HG03460 (cell line): ENCODE measurements at regions not wholly inside any gene's neighbourhood (a gene's known extent, or its start where the extent isn't known, plus 50 kb on each side); places are given as distances from the start of the nearest gene placed in this dataset.

Source experiments
- ATAC-seq: cut with Tn5 transposase; IDR thresholded peaks from one replicate; pipeline ENCODE4 v1.9.1; 2021; ENCODE audit not compliant: unreplicated experiment

DNA sequence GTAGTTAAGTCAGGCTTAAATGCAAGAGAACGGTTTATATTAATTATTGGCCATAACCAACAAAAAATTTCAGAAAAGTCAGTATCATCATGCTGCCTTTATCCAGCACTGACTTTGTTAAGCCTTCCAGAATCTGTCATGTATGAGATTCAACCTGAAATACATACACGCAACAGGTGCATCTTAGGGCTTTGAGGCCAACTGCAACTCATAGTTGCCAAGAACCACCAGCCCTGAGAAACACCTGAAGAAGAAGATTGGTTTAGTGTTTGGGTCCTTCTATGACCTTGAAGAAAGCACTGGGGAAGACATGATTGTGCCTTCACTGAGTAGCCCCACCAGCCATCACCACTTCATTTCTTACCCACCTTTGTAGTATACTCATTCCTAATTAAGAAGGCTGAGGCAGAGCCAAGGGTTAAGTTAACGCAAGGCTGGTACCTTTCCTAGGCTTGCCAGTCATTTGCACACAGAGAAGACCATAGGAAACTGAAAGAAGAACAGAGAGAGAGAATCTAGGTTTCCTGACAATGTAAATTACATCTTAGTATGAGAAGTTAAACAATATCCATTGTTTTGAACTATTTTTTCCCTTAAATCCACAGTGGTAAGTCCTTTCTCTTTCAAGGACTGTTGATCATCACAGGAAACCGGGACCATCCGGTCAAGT is 200.1 kb upstream of the PRKCQ start:
- ATAC-seq: no peak

DNA sequence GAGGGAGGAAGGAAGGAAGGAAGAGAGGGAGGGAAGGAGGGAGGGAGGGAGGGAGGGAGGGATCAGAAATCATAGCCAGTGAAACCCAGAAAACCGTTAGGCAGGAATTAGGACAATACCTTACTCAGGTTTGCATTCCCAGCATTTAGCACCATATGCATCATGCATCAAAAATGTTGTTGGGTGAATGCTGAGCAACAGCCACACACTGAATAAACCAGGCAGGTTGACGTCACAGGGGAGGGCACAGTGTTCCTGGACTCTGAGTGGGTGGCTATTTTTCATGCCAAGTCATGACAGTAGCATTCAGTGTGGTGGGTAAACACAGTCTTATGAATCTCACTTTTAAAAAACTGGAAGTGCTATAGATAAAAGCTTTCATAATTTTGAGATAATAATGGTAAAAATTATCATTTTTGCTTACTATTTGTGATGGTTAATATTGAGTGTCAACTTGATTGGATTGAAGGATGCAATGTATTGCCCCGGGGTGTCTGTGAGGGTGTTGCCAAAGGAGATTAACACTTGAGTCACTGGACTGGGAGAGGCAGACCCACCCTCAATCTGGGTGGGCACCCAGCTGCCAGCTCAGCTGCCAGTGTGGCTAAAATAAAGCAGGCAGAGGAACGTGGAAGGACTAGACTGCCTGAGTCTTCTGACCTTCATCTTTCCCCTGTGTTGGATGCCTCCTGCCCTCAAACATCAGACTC is 199.1 kb upstream of the PRKCQ start:
- no peak for ATAC-seq

DNA sequence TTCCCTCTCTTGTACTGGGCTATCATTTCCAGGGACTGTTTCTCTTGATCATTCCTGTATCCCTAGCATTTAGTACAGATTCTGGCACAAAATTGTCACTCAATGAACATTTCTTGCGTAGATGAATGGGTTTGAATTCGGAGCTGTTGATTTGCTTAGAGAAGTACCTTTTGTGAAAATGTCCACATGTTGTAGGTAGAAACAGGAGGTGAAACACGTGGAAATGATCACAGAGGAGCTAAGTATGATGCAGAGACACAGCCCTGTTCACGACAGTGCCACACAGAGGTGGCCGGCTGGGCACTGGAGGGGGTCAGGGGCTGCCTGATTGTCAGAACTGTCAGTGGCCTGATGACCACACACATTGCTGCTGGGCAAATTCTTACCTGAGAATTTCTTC is 196.1 kb upstream of the PRKCQ start:
- no peak for ATAC-seq

DNA sequence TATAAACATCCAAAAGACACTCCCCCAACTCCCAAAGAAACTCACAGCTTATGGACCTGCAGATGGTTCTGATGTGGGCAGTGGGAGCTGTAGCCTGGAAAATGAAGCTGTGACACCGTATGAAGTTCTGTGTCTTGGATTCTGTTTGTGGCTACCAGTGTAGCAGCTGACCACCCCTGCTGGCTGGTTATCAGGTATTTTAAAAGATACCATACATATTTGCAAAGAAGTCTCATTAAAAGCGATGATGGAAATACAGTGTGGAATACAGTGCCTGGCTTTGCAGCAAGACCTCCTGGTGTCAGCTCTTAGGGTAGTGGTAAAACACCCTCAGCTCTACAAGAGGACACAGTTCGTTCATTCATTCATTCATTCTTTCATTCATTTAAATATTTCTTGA is 194.3 kb upstream of the PRKCQ start:
- ATAC-seq: no peak

DNA sequence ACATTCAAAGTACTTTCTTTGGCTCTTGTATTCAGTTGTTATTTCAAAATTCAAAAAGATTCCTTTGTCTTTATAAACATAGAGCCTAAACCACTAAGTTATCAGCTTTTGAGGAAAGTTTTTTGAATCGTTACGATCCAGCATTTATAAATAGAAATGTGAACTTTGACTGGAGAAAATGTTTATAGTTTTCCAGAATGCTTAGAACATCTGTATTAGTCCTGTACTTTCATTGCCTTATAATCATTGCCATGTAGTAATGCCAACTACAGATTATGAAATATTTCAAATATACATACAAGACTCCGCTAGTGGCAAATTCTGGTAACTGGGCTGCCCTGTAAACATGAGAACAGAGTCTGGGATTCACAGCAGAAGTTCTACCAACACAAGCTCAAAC is 191.3 kb upstream of the PRKCQ start:
- ATAC-seq: no peak

DNA sequence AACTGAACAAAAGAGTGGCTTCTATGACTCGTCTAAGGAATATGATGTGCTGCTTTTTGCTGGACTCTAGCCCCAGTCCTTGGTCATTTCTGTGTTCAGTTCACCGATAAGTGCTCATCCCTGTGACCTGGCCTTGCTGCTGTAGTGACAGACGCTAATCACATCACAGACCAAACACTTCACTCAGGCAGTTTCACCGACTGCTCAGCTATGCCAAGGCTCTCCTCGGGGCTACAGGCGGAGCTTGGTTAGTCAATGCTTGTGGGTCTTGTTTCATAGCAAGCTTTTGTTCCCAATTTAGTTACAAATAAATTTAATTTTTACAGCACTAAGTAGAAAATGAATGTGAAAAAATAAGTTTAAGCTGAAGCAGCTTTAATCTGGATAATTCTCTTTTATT is 190.8 kb upstream of the PRKCQ start:
- ATAC-seq: no peak

DNA sequence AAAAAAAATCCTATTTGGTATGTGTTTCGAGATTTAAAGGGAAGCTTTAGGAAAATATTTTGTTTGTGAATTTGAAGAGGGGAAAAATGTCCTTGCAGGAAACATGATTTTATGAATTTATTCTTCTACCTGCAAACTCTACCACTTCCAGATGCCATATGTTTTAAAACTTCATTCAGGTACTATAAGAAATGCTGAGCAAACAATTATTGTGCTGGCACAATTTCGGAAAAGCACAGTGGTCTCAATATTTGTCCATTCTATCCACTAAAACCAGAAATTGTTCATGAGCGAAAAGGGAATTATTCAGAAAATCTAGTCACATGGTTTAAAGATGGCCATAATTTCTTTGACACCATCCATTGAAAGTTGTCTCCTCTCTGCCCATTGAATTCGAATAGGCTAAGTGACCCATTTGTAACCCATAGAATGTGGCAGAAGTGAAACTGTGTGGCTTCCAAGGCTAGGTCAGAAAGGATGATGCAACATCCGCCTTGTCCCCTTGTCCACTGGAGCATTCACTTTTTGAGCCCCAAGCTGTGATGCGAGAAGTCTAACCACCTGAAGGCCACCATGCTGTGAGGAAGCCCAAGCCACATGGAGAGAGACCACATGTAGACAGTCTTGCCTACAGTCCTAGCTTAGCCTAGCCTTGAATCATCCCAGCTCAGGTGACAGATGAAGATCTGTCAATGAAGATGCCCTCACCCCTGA is 189.8 kb upstream of the PRKCQ start:
- no peak for ATAC-seq

DNA sequence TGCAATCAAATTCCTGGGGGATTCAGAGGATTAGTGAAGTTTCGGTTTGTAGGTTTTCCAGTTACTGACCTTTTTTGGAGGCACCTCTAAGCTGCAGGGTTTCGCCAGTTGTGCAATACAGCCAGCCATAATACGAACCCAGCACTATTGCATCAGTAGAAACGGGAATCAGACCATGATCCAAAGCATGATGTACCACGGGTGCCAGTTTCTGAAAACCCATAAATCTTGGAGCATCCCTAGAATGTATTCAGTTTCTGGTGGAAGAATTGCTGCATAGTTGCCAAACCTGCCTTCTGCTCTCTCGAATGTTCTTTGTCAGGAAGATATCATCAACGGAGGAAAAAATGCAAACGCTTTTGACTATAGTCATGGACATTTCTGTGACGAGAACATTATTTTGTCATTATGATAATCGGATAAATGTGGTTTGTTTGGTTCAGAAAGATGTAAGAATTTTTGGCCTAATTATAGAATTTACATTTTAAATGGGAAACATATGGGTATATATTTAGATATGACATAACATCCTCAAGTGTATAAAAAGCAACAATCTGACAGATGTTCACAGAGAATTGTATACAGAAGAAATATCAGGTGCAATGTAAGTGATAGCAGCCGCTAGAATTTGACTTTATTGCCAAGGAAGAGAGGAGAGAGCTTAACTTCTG is 186.2 kb upstream of the PRKCQ start:
- no peak for ATAC-seq

DNA sequence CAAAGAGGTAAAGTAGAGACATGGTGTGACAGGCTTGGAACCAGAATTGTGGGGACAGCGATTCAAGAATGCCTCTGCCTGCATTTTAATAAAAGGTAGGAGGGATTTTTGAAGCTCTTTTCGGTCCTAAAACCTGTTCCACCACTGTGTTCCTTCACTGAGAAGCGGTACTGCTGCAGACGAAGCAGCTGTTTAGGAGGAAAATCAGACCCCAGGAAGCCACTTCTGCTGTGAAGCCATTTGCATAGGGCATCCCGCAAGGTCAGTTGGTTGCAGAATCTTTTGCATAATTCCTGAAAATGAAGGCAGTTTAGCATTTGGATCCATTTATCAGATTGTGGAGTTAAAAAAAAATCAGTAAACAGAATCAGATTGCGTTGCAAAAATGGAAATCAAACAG is 183.3 kb upstream of the PRKCQ start:
- ATAC-seq: no peak

DNA sequence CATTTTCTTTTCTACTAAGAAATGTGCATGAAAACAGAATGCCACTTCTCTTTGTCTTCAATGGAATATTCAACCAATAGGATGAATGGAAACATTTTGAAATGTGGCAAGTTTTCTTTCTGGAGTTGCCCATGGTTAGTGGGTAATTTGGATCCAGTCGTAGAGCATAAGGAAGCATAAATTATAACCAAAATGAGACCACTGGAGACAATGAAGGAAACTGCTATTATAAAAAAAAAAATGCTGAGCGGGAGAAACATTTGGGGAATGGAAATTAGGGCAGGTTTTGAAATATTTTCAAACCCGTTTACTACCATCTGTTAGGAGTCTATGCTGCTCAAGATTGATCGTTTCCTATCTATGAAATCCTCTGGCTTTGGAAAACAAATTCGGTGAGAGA is 182.9 kb upstream of the PRKCQ start:
- ATAC-seq: no peak

DNA sequence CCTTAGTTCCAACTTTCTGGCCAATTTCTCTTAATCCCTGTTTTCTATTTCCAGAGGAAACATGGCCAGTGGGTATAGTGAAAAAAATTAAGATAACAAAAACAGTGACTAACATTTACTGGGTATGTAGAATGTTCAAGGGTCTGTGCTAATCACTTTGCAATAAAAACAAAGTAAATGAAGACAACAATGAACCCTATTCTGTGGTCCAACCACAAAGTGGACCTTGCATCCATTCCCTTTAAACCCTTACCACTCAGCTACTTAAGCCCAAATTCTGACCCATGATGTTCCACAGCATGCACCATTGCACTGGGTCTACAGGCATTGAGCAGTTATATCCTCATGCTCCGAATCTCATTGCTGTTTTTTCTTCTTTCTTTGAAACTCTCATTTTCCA is 179.9 kb upstream of the PRKCQ start:
- no peak for ATAC-seq

DNA sequence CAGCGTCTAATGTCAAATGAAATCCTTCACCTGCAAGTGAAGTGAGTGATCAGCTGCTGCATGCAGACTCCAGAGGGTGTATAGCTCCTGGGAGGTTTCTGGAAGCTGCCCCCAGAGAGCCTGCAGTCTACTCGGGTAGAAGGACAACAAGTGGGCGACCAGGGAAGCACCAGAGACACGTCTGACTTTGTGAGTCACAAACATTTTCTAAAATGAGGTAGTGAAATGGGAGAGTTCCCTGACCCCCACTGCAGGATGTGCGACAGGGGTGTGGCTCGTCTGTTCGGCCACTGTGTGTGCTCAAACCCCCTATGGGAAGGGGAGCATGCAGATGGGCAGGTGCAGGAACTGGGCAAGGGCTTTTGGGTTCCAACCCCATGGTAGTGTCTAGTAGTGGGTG is 177.1 kb upstream of the PRKCQ start:
- ATAC-seq: no peak

DNA sequence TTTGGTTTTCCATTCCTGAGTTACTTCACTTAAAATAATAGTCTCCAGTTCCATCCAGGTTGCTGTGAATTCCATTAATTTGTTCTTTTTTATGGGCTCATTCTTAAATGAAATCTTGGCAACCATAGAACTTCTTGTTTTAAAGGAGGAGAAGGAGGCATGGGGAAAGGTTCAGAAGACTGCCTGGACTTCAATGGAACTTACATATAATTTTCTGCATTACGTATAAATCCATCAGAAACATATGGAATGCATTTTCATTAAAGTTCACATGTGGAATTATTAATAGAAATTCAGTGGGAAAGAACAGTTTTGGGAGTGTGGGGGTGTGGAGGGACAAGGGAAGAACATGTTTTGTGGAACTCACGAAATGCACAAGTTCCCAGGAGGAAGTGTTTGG is 176.6 kb upstream of the PRKCQ start:
- no peak for ATAC-seq

DNA sequence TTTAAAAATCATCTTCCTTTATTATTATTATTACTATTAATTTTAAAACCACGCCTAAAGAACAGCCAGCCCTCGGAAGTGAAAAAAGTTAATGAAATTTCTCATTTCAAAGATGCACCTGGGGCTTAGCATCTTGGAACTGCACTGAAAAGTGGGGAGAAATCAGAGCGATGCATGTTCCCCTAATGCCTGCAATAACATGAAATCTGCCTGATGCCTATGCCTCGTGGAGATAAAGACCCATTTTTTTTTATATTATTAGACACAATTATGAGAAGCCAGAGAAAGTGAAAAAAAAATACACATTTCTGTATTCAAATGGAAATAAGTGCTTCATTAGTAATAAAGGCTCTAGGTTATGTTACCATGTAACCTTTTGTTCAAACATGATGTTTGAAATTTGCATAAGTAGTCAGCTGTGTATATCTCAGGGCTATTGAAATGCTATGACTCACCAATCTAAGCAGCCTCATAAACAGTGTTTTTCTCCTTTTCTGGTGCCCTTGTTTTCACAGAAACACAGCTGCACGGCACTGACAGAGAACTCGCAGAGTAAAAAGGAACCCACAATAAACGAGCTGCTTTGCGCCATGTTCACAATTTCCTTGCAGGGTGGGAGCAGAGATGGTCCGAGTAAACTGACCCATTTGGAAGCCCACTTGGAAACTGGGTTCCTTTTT is 175.8 kb upstream of the PRKCQ start:
- no peak for ATAC-seq

DNA sequence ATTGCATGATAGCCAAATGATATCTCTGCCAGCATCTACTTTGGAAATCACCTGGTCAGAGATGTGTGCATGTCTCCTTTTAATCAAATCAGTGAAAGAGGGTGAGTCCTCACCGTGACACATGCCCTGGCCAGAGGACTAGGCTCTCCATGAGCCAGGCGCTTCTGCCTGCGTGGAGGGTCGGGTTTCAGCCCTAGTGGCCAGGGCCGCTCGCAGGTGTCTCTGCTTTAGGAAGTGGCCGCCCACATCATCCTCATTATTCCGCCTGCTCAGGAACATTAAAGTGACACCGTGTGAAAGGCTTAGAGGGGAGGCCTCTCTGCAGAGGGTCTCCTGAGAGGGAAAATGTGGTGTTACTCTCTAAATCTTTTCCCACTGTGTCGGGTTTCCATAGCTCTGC is 173.6 kb upstream of the PRKCQ start:
- no peak for ATAC-seq

DNA sequence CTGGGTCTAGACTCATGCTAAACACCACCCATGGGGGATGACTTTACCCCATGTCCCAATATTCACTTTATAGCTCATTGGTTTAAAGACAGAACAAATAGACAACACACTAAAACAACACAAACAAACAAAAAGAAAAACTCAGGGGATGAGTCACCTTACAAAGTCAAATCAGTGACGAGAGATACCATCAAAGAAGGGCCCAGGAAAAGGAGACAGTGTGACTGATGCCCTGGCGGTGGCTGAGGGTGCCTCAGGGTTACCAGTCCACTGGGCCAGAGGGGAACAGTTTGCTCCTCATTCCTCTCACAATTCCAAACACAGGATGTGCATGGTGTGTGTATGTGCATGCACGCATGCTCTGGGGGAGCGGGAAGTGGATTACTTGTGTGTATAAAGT is 171.3 kb upstream of the PRKCQ start:
- ATAC-seq: no peak

DNA sequence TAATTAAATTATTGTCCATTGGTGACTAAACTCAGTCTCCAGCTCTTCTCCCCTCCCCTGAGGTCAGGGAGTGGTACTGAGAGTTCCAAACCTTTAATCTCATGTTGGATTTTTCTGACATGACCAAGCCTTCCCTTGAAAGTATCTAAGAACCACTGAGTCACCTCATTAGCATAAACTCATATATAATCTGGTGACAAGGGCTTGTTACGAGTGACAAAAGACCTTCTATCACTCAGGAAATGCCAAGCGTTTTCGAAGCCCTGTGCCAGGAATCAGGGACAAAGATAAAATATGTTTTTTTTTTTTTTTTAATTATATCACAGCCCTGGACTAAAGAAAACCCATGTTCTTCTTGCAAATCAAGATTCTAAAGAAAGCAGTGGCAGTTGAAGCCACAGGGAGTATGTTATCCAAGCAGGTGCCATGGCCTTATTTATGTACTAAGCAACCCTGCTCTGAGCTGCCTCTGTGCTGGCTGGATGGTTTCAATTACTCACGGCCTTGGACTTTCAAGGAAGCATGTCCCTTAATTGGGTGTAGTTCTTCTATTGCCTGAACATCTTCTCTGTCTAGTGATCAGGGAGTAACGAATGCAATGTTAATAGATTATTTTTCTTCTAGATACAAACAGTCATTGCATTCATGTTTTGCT is 169.0 kb upstream of the PRKCQ start:
- ATAC-seq: no peak

DNA sequence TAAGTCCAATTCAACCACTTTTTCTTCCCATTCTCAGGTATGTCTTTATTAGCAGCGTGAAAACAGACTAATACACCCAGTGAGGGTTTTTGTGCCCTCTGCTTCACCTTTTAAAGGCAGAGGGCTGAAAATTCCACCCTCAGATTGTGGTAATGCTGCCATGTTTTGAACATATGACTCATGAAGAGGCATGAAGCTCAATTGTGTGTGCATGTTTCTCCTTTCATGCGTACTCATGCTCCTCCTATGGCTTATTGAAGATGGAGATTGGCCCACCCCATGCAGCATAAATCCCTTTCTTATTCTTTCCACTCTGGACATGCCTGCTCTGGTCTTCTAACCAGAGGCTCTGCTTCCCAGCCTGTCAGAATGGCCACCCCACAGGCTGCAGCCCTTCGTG is 168.0 kb upstream of the PRKCQ start:
- ATAC-seq: no peak

DNA sequence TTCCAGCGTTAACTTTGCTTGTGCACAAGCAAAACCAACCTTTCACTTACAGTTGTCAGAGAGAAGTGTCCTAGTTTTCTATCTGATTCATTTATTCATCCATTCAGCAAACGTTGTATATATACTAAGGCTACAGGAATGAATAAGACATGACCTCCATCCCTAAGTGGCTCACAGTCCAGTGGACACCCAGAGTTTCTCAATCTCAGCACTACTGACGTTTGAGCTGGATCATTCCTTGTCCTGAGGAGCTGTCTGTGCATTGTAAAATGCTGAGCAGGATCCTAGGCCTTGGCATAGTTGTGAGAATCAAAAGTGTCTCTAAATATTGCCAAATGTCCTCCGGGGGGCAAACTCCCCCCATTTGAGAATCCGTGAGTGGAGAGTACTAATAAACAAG is 166.7 kb upstream of the PRKCQ start:
- ATAC-seq: no peak

DNA sequence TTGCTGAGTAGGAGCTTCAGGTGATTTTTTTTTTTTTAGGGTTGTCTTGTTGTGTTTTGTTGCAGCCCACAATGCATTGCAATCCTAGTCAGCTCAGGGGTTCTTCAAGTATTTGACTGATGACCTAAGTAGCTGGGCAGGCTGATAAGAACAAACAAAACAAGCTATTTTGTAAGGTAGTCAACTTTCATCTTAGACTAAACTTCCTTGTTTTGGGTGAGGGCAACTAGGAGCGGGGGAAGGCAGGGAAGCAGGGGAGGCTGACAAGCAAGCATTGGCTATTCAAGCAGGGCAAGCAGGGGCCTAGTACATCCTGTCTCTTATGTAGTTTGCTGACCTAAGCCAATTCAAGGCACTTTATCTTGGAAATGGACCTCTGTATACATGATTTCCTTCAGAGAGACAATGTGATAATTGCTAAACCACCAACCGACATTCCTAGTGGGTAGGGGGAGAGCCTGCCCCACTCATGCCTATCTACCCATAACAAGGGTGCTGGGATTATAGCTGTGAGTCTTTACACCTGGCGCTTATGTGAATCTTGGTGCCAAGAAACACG is 163.3 kb upstream of the PRKCQ start:
- no peak for ATAC-seq
